Spleen (tissue), 11 donors: ENCODE measurements at regions not wholly inside any gene's neighbourhood (a gene's known extent, or its start where the extent isn't known, plus 50 kb on each side); places are given as distances from the start of the nearest gene placed in this dataset.

Experiments
- DNase-seq: peaks from one replicate; pipeline ENCODE4 v3.0.0-alpha.2; 2020
- H3K27ac ChIP-seq, 8 donors: fragments of 200-600 bp; sonication (generic) in 7 of 8; 1 replicate in 4 of 8; 2 replicates in 4 of 8; pipeline versions ENCODE4 v1.5.0 to v1.8.0; 2016 to 2021; ENCODE audit warnings: inconsistent platforms in 4 of 8, mild to moderate bottlenecking in 4 of 8, moderate library complexity in 1 of 8
- H3K27me3 ChIP-seq, 7 donors: fragments of 200-600 bp; sonication (generic) in 6 of 7; replicated peaks in 1 of 7; 1 replicate in 4 of 7; 2 replicates in 3 of 7; pipeline versions ENCODE4 v1.5.0 to v1.8.0; 2016 to 2021; ENCODE audit warnings: inconsistent platforms in 3 of 7, mild to moderate bottlenecking in 1 of 7
- H3K36me3 ChIP-seq, 6 donors: fragments of 200-600 bp; sonication (generic) in 5 of 6; 1 replicate in 4 of 6; 2 replicates in 2 of 6; pipeline versions ENCODE4 v1.5.0 to v1.8.0; 2016 to 2021; ENCODE audit warnings: inconsistent platforms in 2 of 6
- H3K4me1 ChIP-seq, 6 donors: fragments of 200-600 bp; sonication (generic) in 5 of 6; 1 replicate in 3 of 6; 2 replicates in 3 of 6; pipeline versions ENCODE4 v1.5.0 to v1.8.0; 2016 to 2021; ENCODE audit warnings: inconsistent platforms in 3 of 6
- H3K4me3 ChIP-seq, 8 donors: fragments of 200-600 bp; sonication (generic) in 7 of 8; 1 replicate in 4 of 8; 2 replicates in 4 of 8; pipeline versions ENCODE4 v1.5.0 to v1.8.0; 2016 to 2021; ENCODE audit warnings: inconsistent platforms in 4 of 8, mild to moderate bottlenecking in 4 of 8, moderate library complexity in 2 of 8
- H3K9me3 ChIP-seq, 8 donors: fragments of 200-600 bp; sonication (generic) in 7 of 8; 1 replicate in 4 of 8; 2 replicates in 4 of 8; pipeline versions ENCODE4 v1.5.0 to v1.8.0; 2016 to 2021; ENCODE audit warnings: inconsistent platforms in 4 of 8
- CTCF ChIP-seq, 11 experiments: fragments of 200-600 bp in 7 of 11; fragments of 450-650 bp in 4 of 11; sonication (generic) in 4 of 11; IDR thresholded peaks in 8 of 11; conservative IDR thresholded peaks in 3 of 11; 1 replicate in 7 of 11; 2 replicates in 4 of 11; pipeline versions ENCODE4 v1.4.0 to v1.8.0; 2016 to 2021; ENCODE audit warnings: antibody characterized with exemption in 11 of 11, inconsistent platforms in 4 of 11, mild to moderate bottlenecking in 1 of 11
- POLR2A ChIP-seq, 3 donors: fragments of 450-650 bp; IDR thresholded peaks; one replicate each; pipeline ENCODE4 v1.5.1; 2017; ENCODE audit warnings: antibody characterized with exemption in 3 of 3, mild to moderate bottlenecking in 1 of 3
- POLR2AphosphoS5 ChIP-seq, 3 donors: sonication (generic); formaldehyde crosslinking; IDR thresholded peaks; one replicate each; pipeline ENCODE4 v1.5.1; 2017; ENCODE audit warnings: antibody characterized with exemption in 3 of 3
- WGBS, 5 donors: extraction: QIAGEN DNeasy Blood & Tissue Kit in 3 of 5; methylation state at CpG; one replicate each; pipeline versions ENCODE4 v1.1.5 to v1.1.7; 2013 to 2018; 5-methylcytosine and 5-hydroxymethylcytosine counted together
- intact Hi-C: fragments of 100-400 bp; cut with DNase I; formaldehyde crosslinking; loops from one replicate; pipeline ENCODE4 v1.15.0; 2023; ENCODE audit warnings: low total_unique reads
- donor health status: healthy with polysubstance abuse.
- donor health status: DM: no; HTN: no; CAD: no; lungs with moderate emphysema.
- donor health status: DM: no; HTN: no; CAD: no.
- donor health status: Bipolar disorder and iron deficiency.
- donor health status: healthy.
- donor health status: DM: no; HTN: no; CAD: no.
- donor health status: DM: yes; HTN: yes; CAD: no.

- intact Hi-C loops: no loop called here
- Histone ChIP-seq H3K9me3 (peaks cover 0 to 38% (median 8%) of the 10 kb centered on the region in 8 donors), H3K4me3 (no peak overlapping the region), H3K36me3 (no peaks in the 10 kb centered on the region), H3K27ac (no peak overlapping the region), H3K27me3 (peaks cover 0 to 29% (median 0%) of the 10 kb centered on the region in 7 donors), H3K4me1 (peaks cover 0 to 4% (median 0%) of the 10 kb centered on the region in 6 donors)
- no peak for TF ChIP-seq CTCF (IDR thresholded peaks at IDR 0.05 in 8 of 11, conservative IDR thresholded peaks at IDR 0.05 in 3 of 11)
- no peak for TF ChIP-seq POLR2A (IDR thresholded peaks at IDR 0.05)
- no peak for TF ChIP-seq POLR2AphosphoS5 (IDR thresholded peaks at IDR 0.05)
- DNase-seq: no peak
- 38 to 59% (median 52%) methylated on average over 8 of the region's 8 CpGs for WGBS, 5 donors
Observed at GRCh38 chr2:239706367-239706766, 305.5 kb upstream of the HDAC4 start.

- TF ChIP-seq CTCF (IDR thresholded peaks at IDR 0.05 in 8 of 11, conservative IDR thresholded peaks at IDR 0.05 in 3 of 11) (no peak), POLR2AphosphoS5 (IDR thresholded peaks at IDR 0.05) (no peak), POLR2A (IDR thresholded peaks at IDR 0.05) (no peak)
- 87 to 94% (median 91%) methylated on average over 6 of the region's 6 CpGs for WGBS, 5 donors
- peaks cover 0 to 22% (median 6%) of the 10 kb centered on the region in 8 donors for H3K9me3 ChIP-seq
- peaks cover 0 to 23% (median 0%) of the 10 kb centered on the region in 7 donors for H3K27me3 ChIP-seq
- H3K36me3 ChIP-seq: no peaks in the 10 kb centered on the region
- no peak overlapping the region for H3K27ac ChIP-seq
- peaks cover 0 to 4% (median 0%) of the 10 kb centered on the region in 6 donors for H3K4me1 ChIP-seq
- no peak for DNase-seq
- no peak overlapping the region for H3K4me3 ChIP-seq
- intact Hi-C loops: no loop called here
Observed at GRCh38 chr2:239704737-239705136, 303.9 kb upstream of the HDAC4 start.

- Histone ChIP-seq H3K36me3 (no peaks in the 10 kb centered on the region), H3K4me1 (peaks cover 0 to 4% (median 0%) of the 10 kb centered on the region in 6 donors), H3K27me3 (peaks cover 0 to 23% (median 0%) of the 10 kb centered on the region in 7 donors), H3K4me3 (no peak overlapping the region), H3K27ac (no peak overlapping the region), H3K9me3 (peaks cover 0 to 14% (median 4%) of the 10 kb centered on the region in 8 donors)
- WGBS, 5 donors: 87 to 99% (median 92%) methylated on average over 3 of the region's 3 CpGs
- intact Hi-C loops: no loop called here
- TF ChIP-seq POLR2A (IDR thresholded peaks at IDR 0.05): no peak
- TF ChIP-seq CTCF (IDR thresholded peaks at IDR 0.05 in 8 of 11, conservative IDR thresholded peaks at IDR 0.05 in 3 of 11): no peak
- no peak for TF ChIP-seq POLR2AphosphoS5 (IDR thresholded peaks at IDR 0.05)
- no peak for DNase-seq
Observed at GRCh38 chr2:239703834-239704233, 303.0 kb upstream of the HDAC4 start.

- Histone ChIP-seq H3K27me3 (peaks cover 0 to 15% (median 0%) of the 10 kb centered on the region in 7 donors), H3K27ac (no peak overlapping the region), H3K4me1 (no peaks in the 10 kb centered on the region), H3K4me3 (no peak overlapping the region), H3K36me3 (no peaks in the 10 kb centered on the region), H3K9me3 (peaks cover 0 to 14% (median 4%) of the 10 kb centered on the region in 8 donors)
- intact Hi-C loops: no loop called here
- TF ChIP-seq POLR2A (IDR thresholded peaks at IDR 0.05) (no peak), POLR2AphosphoS5 (IDR thresholded peaks at IDR 0.05) (no peak), CTCF (IDR thresholded peaks at IDR 0.05 in 8 of 11, conservative IDR thresholded peaks at IDR 0.05 in 3 of 11) (no peak)
- WGBS, 5 donors: 87 to 95% (median 89%) methylated on average over 10 of the region's 10 CpGs
- no peak for DNase-seq
Observed at GRCh38 chr2:239700686-239701345, 300.0 kb upstream of the HDAC4 start.
